Keratinocyte (primary cell): ENCODE measurements at regions not wholly inside any gene's neighbourhood (a gene's known extent, or its start where the extent isn't known, plus 50 kb on each side); places are given as distances from the start of the nearest gene placed in this dataset.

Source experiments
- DNase-seq: peaks from one replicate; pipeline ENCODE4 v3.0.0-alpha.2; 2011; ENCODE audit warnings: low read depth, missing footprints, low spot score
- FAIRE-seq: peaks from 2 replicates; lab custom pipeline; 2011; peaks lifted over from hg19 to GRCh38; lab: Jason Lieb, UNC
- H2AFZ ChIP-seq: 2 replicates; pipeline ENCODE4 v1.6.0; 2012; ENCODE audit warnings: low read length, control low read depth, inconsistent platforms; ENCODE audit not compliant: control insufficient read depth
- H3K27ac ChIP-seq: 2 replicates; pipeline ENCODE4 v1.5.1; 2011; ENCODE audit warnings: low read length; ENCODE audit not compliant: control insufficient read depth, insufficient read depth
- H3K27me3 ChIP-seq: 3 replicates; pipeline ENCODE4 v1.6.0; 2011; ENCODE audit warnings: low read length; ENCODE audit not compliant: control insufficient read depth, insufficient read depth; ENCODE audit errors: extremely low read depth
- H3K36me3 ChIP-seq, 2 experiments: 2 replicates in 1 of 2; 3 replicates in 1 of 2; pipeline ENCODE4 v1.5.1; 2011; ENCODE audit warnings: low read length in 2 of 2, mild to moderate bottlenecking in 1 of 2; ENCODE audit not compliant: control insufficient read depth in 2 of 2, insufficient read depth in 2 of 2; ENCODE audit errors: extremely low read depth in 1 of 2
- H3K4me1 ChIP-seq: 3 replicates; pipeline ENCODE4 v1.5.1; 2011; ENCODE audit warnings: low read length; ENCODE audit not compliant: control insufficient read depth, insufficient read depth; ENCODE audit errors: extremely low read depth
- H3K4me2 ChIP-seq: 3 replicates; pipeline ENCODE4 v1.6.0; 2011; ENCODE audit warnings: low read depth, low read length; ENCODE audit not compliant: control insufficient read depth, insufficient read depth; ENCODE audit errors: extremely low read depth
- H3K4me3 ChIP-seq, 3 experiments: fragments of 200-600 bp in 1 of 3; sonication (generic) in 1 of 3; 2 replicates in 2 of 3; 3 replicates in 1 of 3; pipeline ENCODE4 v1.5.1; 2011 to 2016; ENCODE audit warnings: low read length in 3 of 3, mild to moderate bottlenecking in 3 of 3, control low read depth in 2 of 3, inconsistent platforms in 1 of 3, low read depth in 1 of 3, mixed read lengths in 1 of 3, mixed run types in 1 of 3, moderate library complexity in 1 of 3; ENCODE audit not compliant: control insufficient read depth in 2 of 3, insufficient read depth in 2 of 3; ENCODE audit errors: extremely low read depth in 1 of 3
- H3K79me2 ChIP-seq: 2 replicates; pipeline ENCODE4 v1.6.0; 2012; ENCODE audit warnings: low read length; ENCODE audit not compliant: control insufficient read depth, insufficient read depth
- H3K9ac ChIP-seq: 3 replicates; pipeline ENCODE4 v1.6.0; 2011; ENCODE audit warnings: low read length; ENCODE audit not compliant: control insufficient read depth, insufficient read depth; ENCODE audit errors: extremely low read depth
- H3K9me1 ChIP-seq: 3 replicates; pipeline ENCODE4 v1.6.0; 2011; ENCODE audit warnings: low read length; ENCODE audit not compliant: control insufficient read depth, insufficient read depth; ENCODE audit errors: extremely low read depth
- H3K9me3 ChIP-seq: 2 replicates; pipeline ENCODE4 v1.5.1; 2012; ENCODE audit warnings: low read depth, low read length; ENCODE audit not compliant: control insufficient read depth
- H4K20me1 ChIP-seq: 3 replicates; pipeline ENCODE4 v1.6.0; 2011; ENCODE audit warnings: low read length; ENCODE audit not compliant: control insufficient read depth, insufficient read depth; ENCODE audit errors: extremely low read depth
- EZH2 ChIP-seq: IDR thresholded peaks from one replicate; pipeline ENCODE4 v1.6.1; 2012; ENCODE audit warnings: inconsistent platforms, mild to moderate bottlenecking, low read length, moderate library complexity
- dilution Hi-C: fragments of 300-500 bp; cut with MboI; formaldehyde crosslinking; loops from one replicate; pipeline ENCODE4 v1.7.0; 2020; ENCODE audit warnings: low sequenced_read_pairs; ENCODE audit not compliant: extremely low pct_ligation_motif_present
- TF ChIP-seq, protein P1 (sequence below), 3 experiments: IDR thresholded peaks in 1 of 3; conservative IDR thresholded peaks in 1 of 3; optimal IDR thresholded peaks in 1 of 3; 2 replicates in 2 of 3; 3 replicates in 1 of 3; pipeline versions ENCODE3 to v1.5.1; 2011; ENCODE audit warnings: low read length in 3 of 3, mild to moderate bottlenecking in 3 of 3, moderate library complexity in 2 of 3, control low read depth in 1 of 3, inconsistent platforms in 1 of 3; ENCODE audit not compliant: insufficient read depth in 2 of 3; ENCODE audit errors: extremely low read depth in 1 of 3

DNA sequence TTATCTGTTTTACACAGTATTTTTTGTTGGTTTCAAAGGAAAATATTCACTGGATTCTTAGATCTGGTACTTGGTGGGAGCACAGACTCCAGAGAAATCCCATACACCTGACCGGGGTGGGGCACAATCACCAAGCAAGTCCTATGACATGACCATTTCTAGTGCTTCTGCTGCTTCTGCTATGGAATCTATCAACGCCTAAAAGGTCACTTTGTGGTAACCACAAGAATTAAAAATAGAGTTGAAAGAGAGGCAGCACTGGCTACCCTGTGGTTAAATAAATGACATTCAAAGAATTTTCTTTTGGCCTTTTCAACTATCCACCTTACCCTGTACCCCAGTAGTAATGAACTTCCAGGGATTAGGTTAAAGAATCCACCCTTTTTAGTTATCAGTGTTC lies 329.9 kb upstream of the VWC2 start:
- dilution Hi-C loops: no loop called here
- no peaks in the 10 kb centered on the region for H3K9me3 ChIP-seq
- no peaks in the 10 kb centered on the region for H3K27me3 ChIP-seq
- FAIRE-seq (no peak), DNase-seq (no peak)
- H3K4me2 ChIP-seq: no peak overlapping the region
- no peak overlapping the region for H2AFZ ChIP-seq
- no peak overlapping the region for H3K27ac ChIP-seq
- no peaks in the 10 kb centered on the region for H3K36me3 ChIP-seq
- TF ChIP-seq, protein P1, sequence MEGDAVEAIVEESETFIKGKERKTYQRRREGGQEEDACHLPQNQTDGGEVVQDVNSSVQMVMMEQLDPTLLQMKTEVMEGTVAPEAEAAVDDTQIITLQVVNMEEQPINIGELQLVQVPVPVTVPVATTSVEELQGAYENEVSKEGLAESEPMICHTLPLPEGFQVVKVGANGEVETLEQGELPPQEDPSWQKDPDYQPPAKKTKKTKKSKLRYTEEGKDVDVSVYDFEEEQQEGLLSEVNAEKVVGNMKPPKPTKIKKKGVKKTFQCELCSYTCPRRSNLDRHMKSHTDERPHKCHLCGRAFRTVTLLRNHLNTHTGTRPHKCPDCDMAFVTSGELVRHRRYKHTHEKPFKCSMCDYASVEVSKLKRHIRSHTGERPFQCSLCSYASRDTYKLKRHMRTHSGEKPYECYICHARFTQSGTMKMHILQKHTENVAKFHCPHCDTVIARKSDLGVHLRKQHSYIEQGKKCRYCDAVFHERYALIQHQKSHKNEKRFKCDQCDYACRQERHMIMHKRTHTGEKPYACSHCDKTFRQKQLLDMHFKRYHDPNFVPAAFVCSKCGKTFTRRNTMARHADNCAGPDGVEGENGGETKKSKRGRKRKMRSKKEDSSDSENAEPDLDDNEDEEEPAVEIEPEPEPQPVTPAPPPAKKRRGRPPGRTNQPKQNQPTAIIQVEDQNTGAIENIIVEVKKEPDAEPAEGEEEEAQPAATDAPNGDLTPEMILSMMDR (optimal IDR thresholded peaks at IDR 0.05 in 1 of 3, IDR thresholded peaks at IDR 0.05 in 1 of 3, conservative IDR thresholded peaks at IDR 0.05 in 1 of 3; ENCODE audit: extremely low read depth in 1 of 3, insufficient read depth in 2 of 3, low read length in 3 of 3): no peak
- no peak for TF ChIP-seq EZH2
- H3K4me3 ChIP-seq: no peak overlapping the region
- H4K20me1 ChIP-seq: no peaks in the 10 kb centered on the region
- no peak overlapping the region for H3K9ac ChIP-seq
- H3K9me1 ChIP-seq: no peaks in the 10 kb centered on the region
- H3K4me1 ChIP-seq: no peaks in the 10 kb centered on the region
- H3K79me2 ChIP-seq: no peaks in the 10 kb centered on the region

DNA sequence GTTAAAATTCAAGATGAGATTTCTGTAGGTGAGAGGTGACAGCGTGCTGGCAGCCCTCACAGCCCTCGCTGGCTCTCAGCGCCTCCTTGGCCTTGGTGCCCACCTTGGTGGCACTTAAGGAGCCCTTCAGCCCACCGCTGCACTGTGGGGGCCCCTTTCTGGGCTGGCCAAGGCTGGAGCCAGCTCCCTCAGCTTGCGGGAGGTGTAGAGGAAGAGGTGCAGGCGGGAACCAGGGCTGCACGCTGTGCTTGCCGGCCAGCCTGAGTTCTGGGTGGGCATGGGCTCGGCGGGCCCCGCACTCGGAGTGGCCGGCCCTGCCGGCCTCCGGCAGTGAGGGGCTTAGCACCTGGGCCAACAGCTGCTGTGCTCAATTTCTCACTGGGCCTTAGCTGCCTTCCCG lies 320.0 kb upstream of the VWC2 start:
- no peak overlapping the region for H3K9ac ChIP-seq
- no peaks in the 10 kb centered on the region for H3K4me1 ChIP-seq
- H3K9me3 ChIP-seq: no peaks in the 10 kb centered on the region
- no peak overlapping the region for H3K4me2 ChIP-seq
- no peak overlapping the region for H3K4me3 ChIP-seq
- dilution Hi-C loops: no loop called here
- no peak for FAIRE-seq
- no peaks in the 10 kb centered on the region for H3K27me3 ChIP-seq
- no peak for DNase-seq
- H3K27ac ChIP-seq: no peak overlapping the region
- H4K20me1 ChIP-seq: no peaks in the 10 kb centered on the region
- H3K79me2 ChIP-seq: no peaks in the 10 kb centered on the region
- TF ChIP-seq EZH2: no peak
- TF ChIP-seq, protein P1 (optimal IDR thresholded peaks at IDR 0.05 in 1 of 3, IDR thresholded peaks at IDR 0.05 in 1 of 3, conservative IDR thresholded peaks at IDR 0.05 in 1 of 3; ENCODE audit: extremely low read depth in 1 of 3, insufficient read depth in 2 of 3, low read length in 3 of 3): no peak
- H3K9me1 ChIP-seq: no peaks in the 10 kb centered on the region
- no peaks in the 10 kb centered on the region for H3K36me3 ChIP-seq
- H2AFZ ChIP-seq: no peak overlapping the region
